ENCODE measurements at regions not wholly inside any gene's neighbourhood (a gene's known extent, or its start where the extent isn't known, plus 50 kb on each side); places are given as distances from the start of the nearest gene placed in this dataset.

- ATAC-seq (ENCODE audit: low read depth), result no peak
- peaks cover 20% of the 10 kb centered on the region for H3K27me3 Mint-ChIP-seq
- intact Hi-C loops (cut with micrococcal nuclease), result no loop called here
- ChIA-PET CTCF (no interaction called here), POLR2A (no interaction called here)
- no peak for DNase-seq
- no peak for TF ChIP-seq CTCF (IDR thresholded peaks at IDR 0.05)
- H3K4me3 Mint-ChIP-seq, result no peak overlapping the region
- H3K36me3 Mint-ChIP-seq (ENCODE audit: low read depth), result no peaks in the 10 kb centered on the region
- H3K4me1 Mint-ChIP-seq, result no peaks in the 10 kb centered on the region
- no peaks in the 10 kb centered on the region for H3K9me3 Mint-ChIP-seq
- no peak overlapping the region for H3K27ac Mint-ChIP-seq
Measured at GRCh38 chr3:167938516-167938915, 157.2 kb downstream of the GOLIM4 start.

- ChIA-PET CTCF (no interaction called here), POLR2A (no interaction called here)
- ATAC-seq (ENCODE audit: low read depth) (no peak), DNase-seq (no peak)
- no peaks in the 10 kb centered on the region for H3K9me3 Mint-ChIP-seq
- H3K4me3 Mint-ChIP-seq, result no peak overlapping the region
- peaks cover 10% of the 10 kb centered on the region for H3K27me3 Mint-ChIP-seq
- no peaks in the 10 kb centered on the region for H3K4me1 Mint-ChIP-seq
- no peaks in the 10 kb centered on the region for H3K36me3 Mint-ChIP-seq (ENCODE audit: low read depth)
- intact Hi-C loops (cut with micrococcal nuclease), result no loop called here
- H3K27ac Mint-ChIP-seq, result no peak overlapping the region
- TF ChIP-seq CTCF (IDR thresholded peaks at IDR 0.05), result no peak
Measured at GRCh38 chr3:167936019-167936418, 159.7 kb downstream of the GOLIM4 start.

DNA sequence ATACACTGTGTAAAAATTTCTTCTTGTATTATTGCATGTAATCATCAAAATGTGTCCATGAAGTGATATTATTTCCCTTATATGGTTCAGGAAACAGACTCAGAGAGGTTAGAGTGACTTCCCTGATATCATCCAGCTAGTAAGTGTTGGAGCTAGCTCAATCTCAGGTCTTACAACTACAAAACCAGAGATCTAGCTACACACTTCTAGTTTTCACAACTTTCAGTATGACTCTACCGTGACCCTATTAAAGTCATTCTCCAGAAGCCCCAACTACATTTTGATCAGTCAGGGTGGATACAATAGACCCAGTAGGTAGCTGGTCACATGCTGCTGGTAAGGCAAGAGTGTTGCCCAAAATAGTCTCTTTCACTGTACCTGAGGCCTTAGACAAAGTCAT lies 165.3 kb downstream of the GOLIM4 start:
- Mint-ChIP-seq H3K4me3 (no peak overlapping the region), H3K9me3 (no peaks in the 10 kb centered on the region), H3K27me3 (peaks cover 2% of the 10 kb centered on the region), H3K4me1 (no peaks in the 10 kb centered on the region), H3K27ac (no peak overlapping the region), H3K36me3 (ENCODE audit: low read depth) (no peaks in the 10 kb centered on the region)
- no peak for ATAC-seq (ENCODE audit: low read depth)
- TF ChIP-seq CTCF (IDR thresholded peaks at IDR 0.05), result no peak
- POLR2A ChIA-PET, result no interaction called here
- no peak for DNase-seq
- intact Hi-C loops (cut with micrococcal nuclease), result no loop called here
- CTCF ChIA-PET, result no interaction called here

DNA sequence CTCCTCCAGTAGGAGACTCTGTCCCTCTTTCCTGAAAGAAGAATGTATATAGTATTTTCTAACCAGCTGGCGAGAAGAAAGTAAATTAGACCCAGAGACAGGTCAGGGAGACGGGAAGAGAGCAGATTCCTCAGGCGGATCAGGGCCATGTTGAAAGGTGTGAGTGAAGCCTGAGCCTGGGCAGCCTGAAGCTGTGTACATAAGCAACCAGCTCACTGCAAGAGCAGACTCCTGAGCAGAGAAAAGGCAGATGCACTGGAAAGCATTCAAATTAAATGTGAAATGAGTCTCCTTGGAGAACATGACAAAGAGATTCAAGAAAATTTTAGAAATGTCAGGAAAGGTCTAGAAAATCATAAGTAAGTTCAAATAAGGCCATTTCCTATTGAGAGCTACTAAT lies 165.8 kb downstream of the GOLIM4 start:
- ChIA-PET CTCF (no interaction called here), POLR2A (no interaction called here)
- Mint-ChIP-seq H3K4me3 (no peak overlapping the region), H3K27me3 (peaks cover 2% of the 10 kb centered on the region), H3K9me3 (no peaks in the 10 kb centered on the region), H3K4me1 (no peaks in the 10 kb centered on the region), H3K36me3 (ENCODE audit: low read depth) (no peaks in the 10 kb centered on the region), H3K27ac (no peak overlapping the region)
- DNase-seq, result no peak
- no peak for ATAC-seq (ENCODE audit: low read depth)
- no peak for TF ChIP-seq CTCF (IDR thresholded peaks at IDR 0.05)
- intact Hi-C loops (cut with micrococcal nuclease), result no loop called here

GRCh38 chr3:167928381-167928780 lies 167.3 kb downstream of the GOLIM4 start:
- ChIA-PET POLR2A (no interaction called here), CTCF (no interaction called here)
- intact Hi-C loops (cut with micrococcal nuclease), result no loop called here
- TF ChIP-seq CTCF (IDR thresholded peaks at IDR 0.05), result no peak
- DNase-seq (no peak), ATAC-seq (ENCODE audit: low read depth) (no peak)
- Mint-ChIP-seq H3K27ac (no peak overlapping the region), H3K27me3 (peaks cover 2% of the 10 kb centered on the region), H3K4me1 (no peaks in the 10 kb centered on the region), H3K36me3 (ENCODE audit: low read depth) (no peaks in the 10 kb centered on the region), H3K9me3 (no peaks in the 10 kb centered on the region), H3K4me3 (no peak overlapping the region)

Measured in activated B cell treated with CpG ODN at 0.5 μM for 24 hours (primary cell).